ENCODE measurements at regions not wholly inside any gene's neighbourhood (a gene's known extent, or its start where the extent isn't known, plus 50 kb on each side); places are given as distances from the start of the nearest gene placed in this dataset.

DNA sequence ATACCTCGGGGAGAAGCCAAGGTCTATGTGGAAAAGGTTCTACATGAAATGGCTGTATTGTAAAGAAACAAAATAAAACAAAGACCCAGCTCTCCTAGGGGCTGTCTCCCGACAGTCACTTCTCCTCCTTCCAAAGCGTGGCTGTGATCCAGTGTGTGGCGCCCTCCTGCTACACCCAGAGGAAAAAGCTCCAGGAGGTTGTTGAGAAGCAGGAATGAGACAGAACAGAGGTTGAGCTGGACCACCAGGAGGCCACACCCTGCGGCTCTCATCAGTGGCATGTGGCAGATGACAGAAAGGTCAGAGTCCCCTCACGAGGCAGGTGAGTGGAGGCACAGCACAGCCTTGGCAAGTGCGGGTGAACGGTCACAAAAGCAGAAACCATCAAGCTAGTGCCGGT lies 236.0 kb downstream of the TBXT start:
- Histone ChIP-seq H3K4me3 (no peak overlapping the region), H3K36me3 (no peaks in the 10 kb centered on the region), H3K27me3 (no peaks in the 10 kb centered on the region), H3K9me3 (no peaks in the 10 kb centered on the region), H3K4me1 (no peaks in the 10 kb centered on the region), H3K27ac (no peak overlapping the region)
- intact Hi-C loops (cut with DNase I; ENCODE audit: low total_unique reads) = no loop called here
- DNase-seq = no peak
- no peak for TF ChIP-seq POLR2A (IDR thresholded peaks at IDR 0.05)

DNA sequence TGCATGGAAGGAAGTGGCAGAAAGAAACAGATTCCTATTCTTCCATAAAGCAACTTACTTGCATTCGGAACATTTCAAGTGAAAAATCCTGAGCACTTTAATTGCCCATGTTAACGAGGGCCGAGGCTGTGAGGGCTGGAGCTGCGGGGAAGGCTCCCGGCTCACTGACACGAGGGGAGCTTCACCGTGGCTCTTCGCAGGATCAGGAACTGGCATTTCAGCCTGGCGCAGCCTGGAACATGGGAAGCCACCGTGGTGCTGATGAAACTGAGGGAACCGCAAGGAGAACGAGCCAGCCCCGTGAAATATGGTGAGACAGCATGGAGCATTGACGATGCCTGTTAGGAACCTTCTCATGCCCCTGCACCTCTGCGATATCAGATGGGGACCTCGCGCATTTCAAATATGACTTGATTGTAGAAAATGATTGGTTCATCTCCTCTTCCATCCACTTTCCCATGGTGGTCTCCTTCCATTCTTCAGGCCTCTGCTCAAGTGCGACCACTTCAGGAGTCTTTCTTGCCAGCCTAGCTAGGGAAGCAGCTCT lies 236.9 kb downstream of the TBXT start:
- DNase-seq = no peak
- Histone ChIP-seq H3K36me3 (no peaks in the 10 kb centered on the region), H3K27ac (no peak overlapping the region), H3K9me3 (no peaks in the 10 kb centered on the region), H3K4me1 (no peaks in the 10 kb centered on the region), H3K4me3 (no peak overlapping the region), H3K27me3 (no peaks in the 10 kb centered on the region)
- TF ChIP-seq, protein P1, sequence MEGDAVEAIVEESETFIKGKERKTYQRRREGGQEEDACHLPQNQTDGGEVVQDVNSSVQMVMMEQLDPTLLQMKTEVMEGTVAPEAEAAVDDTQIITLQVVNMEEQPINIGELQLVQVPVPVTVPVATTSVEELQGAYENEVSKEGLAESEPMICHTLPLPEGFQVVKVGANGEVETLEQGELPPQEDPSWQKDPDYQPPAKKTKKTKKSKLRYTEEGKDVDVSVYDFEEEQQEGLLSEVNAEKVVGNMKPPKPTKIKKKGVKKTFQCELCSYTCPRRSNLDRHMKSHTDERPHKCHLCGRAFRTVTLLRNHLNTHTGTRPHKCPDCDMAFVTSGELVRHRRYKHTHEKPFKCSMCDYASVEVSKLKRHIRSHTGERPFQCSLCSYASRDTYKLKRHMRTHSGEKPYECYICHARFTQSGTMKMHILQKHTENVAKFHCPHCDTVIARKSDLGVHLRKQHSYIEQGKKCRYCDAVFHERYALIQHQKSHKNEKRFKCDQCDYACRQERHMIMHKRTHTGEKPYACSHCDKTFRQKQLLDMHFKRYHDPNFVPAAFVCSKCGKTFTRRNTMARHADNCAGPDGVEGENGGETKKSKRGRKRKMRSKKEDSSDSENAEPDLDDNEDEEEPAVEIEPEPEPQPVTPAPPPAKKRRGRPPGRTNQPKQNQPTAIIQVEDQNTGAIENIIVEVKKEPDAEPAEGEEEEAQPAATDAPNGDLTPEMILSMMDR (IDR thresholded peaks at IDR 0.05) = no peak
- TF ChIP-seq POLR2A (IDR thresholded peaks at IDR 0.05) = no peak
- intact Hi-C loops (cut with DNase I; ENCODE audit: low total_unique reads) = no loop called here

DNA sequence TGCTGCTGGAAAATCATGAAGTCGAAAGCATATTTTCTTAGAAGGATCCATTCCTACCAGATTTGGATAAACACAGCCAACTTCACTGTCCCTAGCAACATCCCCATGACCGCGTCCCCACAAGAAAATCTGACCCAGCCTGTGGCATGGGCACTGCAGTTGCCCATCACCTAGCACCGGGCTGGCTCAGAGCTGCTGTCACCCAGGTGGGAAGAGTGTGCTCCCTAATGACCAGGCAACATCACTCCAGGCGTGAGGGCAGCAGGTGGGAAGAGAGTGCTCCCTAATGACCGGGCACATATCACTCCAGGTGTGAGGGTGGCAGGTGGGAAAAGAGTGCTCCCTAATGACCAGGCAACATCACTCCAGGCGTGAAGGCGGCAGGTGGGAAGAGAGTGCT lies 238.0 kb downstream of the TBXT start:
- no peak overlapping the region for H3K4me3 ChIP-seq
- H3K36me3 ChIP-seq = no peaks in the 10 kb centered on the region
- intact Hi-C loops (cut with DNase I; ENCODE audit: low total_unique reads) = no loop called here
- no peaks in the 10 kb centered on the region for H3K4me1 ChIP-seq
- DNase-seq = no peak
- no peaks in the 10 kb centered on the region for H3K9me3 ChIP-seq
- no peak overlapping the region for H3K27ac ChIP-seq
- H3K27me3 ChIP-seq = no peaks in the 10 kb centered on the region
- TF ChIP-seq POLR2A (IDR thresholded peaks at IDR 0.05) = no peak
- TF ChIP-seq, protein P1 (IDR thresholded peaks at IDR 0.05) = no peak

DNA sequence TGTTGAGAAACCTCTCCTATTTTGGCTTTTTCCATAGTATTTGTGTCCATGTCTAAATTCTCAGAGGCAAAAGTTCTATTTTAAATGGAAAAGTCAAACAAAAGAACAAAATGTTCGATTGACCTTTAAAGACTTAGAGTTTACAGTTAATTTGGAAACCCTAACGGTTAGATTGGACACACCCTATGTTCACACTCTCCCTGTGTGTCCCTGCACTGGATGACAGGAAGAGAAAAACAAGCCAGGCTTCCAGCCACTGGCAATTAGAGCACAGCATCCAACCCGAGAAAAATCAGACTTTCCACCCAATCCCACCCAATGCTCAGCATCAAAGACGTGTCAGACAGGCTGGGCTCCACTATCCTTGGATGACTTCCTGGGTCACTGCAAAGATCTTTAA lies 241.3 kb downstream of the TBXT start:
- Histone ChIP-seq H3K9me3 (no peaks in the 10 kb centered on the region), H3K4me3 (no peak overlapping the region), H3K27ac (no peak overlapping the region), H3K27me3 (no peaks in the 10 kb centered on the region), H3K4me1 (no peaks in the 10 kb centered on the region), H3K36me3 (no peaks in the 10 kb centered on the region)
- TF ChIP-seq POLR2A (IDR thresholded peaks at IDR 0.05) = no peak
- TF ChIP-seq, protein P1 (IDR thresholded peaks at IDR 0.05) = no peak
- intact Hi-C loops (cut with DNase I; ENCODE audit: low total_unique reads) = no loop called here
- no peak for DNase-seq

DNA sequence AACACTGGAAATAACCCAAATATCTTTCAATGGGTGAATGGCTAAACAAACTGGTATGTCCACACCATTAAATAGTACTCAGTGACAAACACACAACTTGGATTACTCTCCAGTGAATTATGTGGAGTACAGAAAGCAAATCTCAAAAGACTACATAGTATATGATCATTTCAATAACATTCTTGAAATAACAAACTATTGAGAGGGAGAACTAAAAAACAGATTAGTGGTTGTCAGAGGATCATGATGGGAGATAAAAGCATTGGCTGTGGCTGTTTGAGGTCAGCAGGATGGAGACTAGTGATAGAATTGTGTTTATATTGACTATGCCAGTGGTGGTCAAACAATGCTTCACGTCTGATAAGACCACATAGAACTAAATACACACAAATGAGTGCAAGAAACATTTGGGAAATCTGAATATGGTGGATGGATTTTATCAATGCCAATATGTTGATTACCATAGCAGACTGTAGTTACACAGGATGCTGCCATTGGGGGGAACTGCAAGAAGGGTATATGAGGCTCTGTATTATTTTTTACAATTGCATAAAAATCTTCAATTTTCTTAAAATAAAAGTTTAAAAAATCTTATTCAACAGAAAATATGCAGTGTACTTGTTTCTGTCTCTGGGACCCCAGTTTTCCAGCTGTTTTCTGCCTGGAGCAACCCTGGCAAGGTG lies 242.0 kb downstream of the TBXT start:
- Histone ChIP-seq H3K9me3 (no peaks in the 10 kb centered on the region), H3K4me3 (no peak overlapping the region), H3K27me3 (no peaks in the 10 kb centered on the region), H3K27ac (no peak overlapping the region), H3K36me3 (no peaks in the 10 kb centered on the region), H3K4me1 (no peaks in the 10 kb centered on the region)
- intact Hi-C loops (cut with DNase I; ENCODE audit: low total_unique reads) = no loop called here
- DNase-seq = no peak
- TF ChIP-seq POLR2A (IDR thresholded peaks at IDR 0.05) = no peak
- TF ChIP-seq, protein P1 (IDR thresholded peaks at IDR 0.05) = no peak

Data from uterus (tissue), 3 donors.